Activated CD8-positive, alpha-beta T cell treated with anti-CD3 and anti-CD28 coated beads for 36 hours (primary cell): ENCODE measurements at regions not wholly inside any gene's neighbourhood (a gene's known extent, or its start where the extent isn't known, plus 50 kb on each side); places are given as distances from the start of the nearest gene placed in this dataset.

Experiments used
- ATAC-seq: fragments of 200-7000 bp; cut with Tn5 transposase; one replicate; pipeline ENCODE4 v1.10.0; 2021; ENCODE audit warnings: mild to moderate bottlenecking, moderate library complexity
- CTCF ChIA-PET: fragments of 350-600 bp; sonication (Branson Sonifier 250); formaldehyde crosslinking; loops from one replicate; lab custom pipeline; 2021; ENCODE audit warnings: antibody characterized with exemption; lab: Charles Lee
- POLR2A ChIA-PET: fragments of 350-600 bp; sonication (Branson Sonifier 250); formaldehyde crosslinking; loops from one replicate; lab custom pipeline; 2021; ENCODE audit warnings: antibody characterized with exemption; lab: Charles Lee
- DNase-seq: peaks from one replicate; pipeline ENCODE4 v3.0.0-alpha.2; 2020
- H3K27ac Mint-ChIP-seq: one replicate; pipeline ENCODE4 v1.8.0; 2021; ENCODE audit warnings: mild to moderate bottlenecking, mixed read lengths
- H3K27me3 Mint-ChIP-seq: one replicate; pipeline ENCODE4 v1.8.0; 2021; ENCODE audit warnings: mixed read lengths
- H3K36me3 Mint-ChIP-seq: one replicate; pipeline ENCODE4 v1.8.0; 2021; ENCODE audit warnings: low read depth, mixed read lengths
- H3K4me1 Mint-ChIP-seq: one replicate; pipeline ENCODE4 v1.8.0; 2021; ENCODE audit warnings: low read depth, mixed read lengths
- H3K4me3 Mint-ChIP-seq: one replicate; pipeline ENCODE4 v1.8.0; 2021; ENCODE audit warnings: mild to moderate bottlenecking, moderate library complexity, mixed read lengths
- H3K9me3 Mint-ChIP-seq: one replicate; pipeline ENCODE4 v1.8.0; 2021; ENCODE audit warnings: mixed read lengths
- intact Hi-C: fragments of 100-400 bp; cut with micrococcal nuclease; formaldehyde crosslinking; loops from one replicate; pipeline ENCODE4 v1.10.0; 2022
- TF ChIP-seq, protein P1 (sequence below): fragments of 200-600 bp; IDR thresholded peaks from one replicate; pipeline ENCODE4 v1.8.0; 2022; ENCODE audit warnings: antibody characterized with exemption, mild to moderate bottlenecking

- H3K4me3 Mint-ChIP-seq: no peak overlapping the region
- intact Hi-C loops: no loop called here
- no peak overlapping the region for H3K27ac Mint-ChIP-seq
- ATAC-seq (no peak), DNase-seq (no peak)
- no peaks in the 10 kb centered on the region for H3K27me3 Mint-ChIP-seq
- no peaks in the 10 kb centered on the region for H3K9me3 Mint-ChIP-seq
- no peaks in the 10 kb centered on the region for H3K4me1 Mint-ChIP-seq
- no peaks in the 10 kb centered on the region for H3K36me3 Mint-ChIP-seq
- CTCF ChIA-PET: no interaction called here
- POLR2A ChIA-PET: no interaction called here
- TF ChIP-seq, protein P1, sequence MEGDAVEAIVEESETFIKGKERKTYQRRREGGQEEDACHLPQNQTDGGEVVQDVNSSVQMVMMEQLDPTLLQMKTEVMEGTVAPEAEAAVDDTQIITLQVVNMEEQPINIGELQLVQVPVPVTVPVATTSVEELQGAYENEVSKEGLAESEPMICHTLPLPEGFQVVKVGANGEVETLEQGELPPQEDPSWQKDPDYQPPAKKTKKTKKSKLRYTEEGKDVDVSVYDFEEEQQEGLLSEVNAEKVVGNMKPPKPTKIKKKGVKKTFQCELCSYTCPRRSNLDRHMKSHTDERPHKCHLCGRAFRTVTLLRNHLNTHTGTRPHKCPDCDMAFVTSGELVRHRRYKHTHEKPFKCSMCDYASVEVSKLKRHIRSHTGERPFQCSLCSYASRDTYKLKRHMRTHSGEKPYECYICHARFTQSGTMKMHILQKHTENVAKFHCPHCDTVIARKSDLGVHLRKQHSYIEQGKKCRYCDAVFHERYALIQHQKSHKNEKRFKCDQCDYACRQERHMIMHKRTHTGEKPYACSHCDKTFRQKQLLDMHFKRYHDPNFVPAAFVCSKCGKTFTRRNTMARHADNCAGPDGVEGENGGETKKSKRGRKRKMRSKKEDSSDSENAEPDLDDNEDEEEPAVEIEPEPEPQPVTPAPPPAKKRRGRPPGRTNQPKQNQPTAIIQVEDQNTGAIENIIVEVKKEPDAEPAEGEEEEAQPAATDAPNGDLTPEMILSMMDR: no peak
Measured at GRCh38 chr18:37956902-37957301, 391.3 kb upstream of the CELF4 start.

DNA sequence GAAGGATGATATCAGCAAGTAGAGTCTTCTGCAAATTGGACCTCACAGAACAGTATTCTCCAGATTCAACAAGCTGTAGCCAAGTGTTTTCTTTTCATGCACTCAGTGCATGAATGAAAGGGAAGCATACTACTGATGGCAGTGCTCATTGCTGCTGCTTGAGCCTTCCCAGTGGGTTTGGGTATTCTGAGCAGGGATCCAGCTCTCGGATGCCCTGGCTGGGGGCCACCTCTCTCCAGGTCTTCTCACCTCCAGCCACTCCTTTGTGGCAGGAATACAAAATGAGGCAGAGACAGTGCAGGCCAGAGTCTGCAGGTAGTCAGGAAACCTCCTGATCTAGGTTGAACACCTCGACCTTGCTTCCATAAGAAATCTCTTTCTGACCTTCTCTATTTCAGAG is 390.4 kb upstream of the CELF4 start:
- intact Hi-C loops: no loop called here
- Mint-ChIP-seq H3K27ac (no peak overlapping the region), H3K4me1 (no peaks in the 10 kb centered on the region), H3K36me3 (no peaks in the 10 kb centered on the region), H3K9me3 (no peaks in the 10 kb centered on the region), H3K27me3 (no peaks in the 10 kb centered on the region), H3K4me3 (no peak overlapping the region)
- no peak for DNase-seq
- CTCF ChIA-PET: no interaction called here
- POLR2A ChIA-PET: no interaction called here
- ATAC-seq: no peak
- TF ChIP-seq, protein P1: no peak

- ATAC-seq (no peak), DNase-seq (no peak)
- POLR2A ChIA-PET: no interaction called here
- Mint-ChIP-seq H3K36me3 (no peaks in the 10 kb centered on the region), H3K9me3 (no peaks in the 10 kb centered on the region), H3K4me1 (no peaks in the 10 kb centered on the region), H3K27ac (no peak overlapping the region), H3K4me3 (no peak overlapping the region), H3K27me3 (no peaks in the 10 kb centered on the region)
- CTCF ChIA-PET: no interaction called here
- intact Hi-C loops: no loop called here
- TF ChIP-seq, protein P1: no peak
Measured at GRCh38 chr18:37955201-37955600, 389.6 kb upstream of the CELF4 start.

- no peaks in the 10 kb centered on the region for H3K4me1 Mint-ChIP-seq
- no peak for ATAC-seq
Measured at GRCh38 chr18:37953876-37954275, 388.3 kb upstream of the CELF4 start.

DNA sequence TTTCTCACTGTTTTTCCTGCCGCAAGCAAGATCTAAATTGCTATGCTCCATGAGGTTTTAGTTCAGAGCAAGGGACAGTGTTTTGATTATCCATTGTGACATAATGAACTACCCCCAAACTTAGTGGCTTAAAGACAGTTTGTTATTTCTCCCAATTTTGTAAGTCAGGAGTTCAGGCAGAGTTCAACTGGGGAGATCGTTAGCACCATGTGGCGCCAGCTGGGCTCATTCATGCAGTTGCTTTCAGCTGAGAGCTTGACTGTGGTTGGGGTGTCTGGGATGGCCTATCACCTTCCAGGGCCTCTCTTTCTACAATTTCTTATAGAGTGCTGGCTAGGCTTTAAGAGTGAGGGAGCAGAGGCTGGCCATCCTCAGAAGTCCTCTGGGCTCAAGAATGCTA is 382.9 kb upstream of the CELF4 start:
- POLR2A ChIA-PET: no interaction called here
- Mint-ChIP-seq H3K27ac (no peak overlapping the region), H3K4me1 (no peaks in the 10 kb centered on the region), H3K9me3 (no peaks in the 10 kb centered on the region), H3K36me3 (no peaks in the 10 kb centered on the region), H3K4me3 (no peak overlapping the region), H3K27me3 (no peaks in the 10 kb centered on the region)
- DNase-seq (no peak), ATAC-seq (no peak)
- intact Hi-C loops: no loop called here
- CTCF ChIA-PET: no interaction called here
- TF ChIP-seq, protein P1: no peak

More at GRCh38 chr18:37953876-37954275, 388.3 kb upstream of the CELF4 start:
- no peaks in the 10 kb centered on the region for H3K9me3 Mint-ChIP-seq
- POLR2A ChIA-PET: no interaction called here
- no peak for DNase-seq
- intact Hi-C loops: no loop called here
- no peaks in the 10 kb centered on the region for H3K27me3 Mint-ChIP-seq
- CTCF ChIA-PET: no interaction called here
- H3K27ac Mint-ChIP-seq: no peak overlapping the region
- no peaks in the 10 kb centered on the region for H3K36me3 Mint-ChIP-seq
- no peak overlapping the region for H3K4me3 Mint-ChIP-seq
- TF ChIP-seq, protein P1: no peak
